GM23248 (cell line): ENCODE measurements at regions not wholly inside any gene's neighbourhood (a gene's known extent, or its start where the extent isn't known, plus 50 kb on each side); places are given as distances from the start of the nearest gene placed in this dataset.

Experiments used
- DNase-seq: peaks from one replicate; pipeline ENCODE4 v3.0.0-alpha.2; 2015
- H2AFZ ChIP-seq: fragments of 200-600 bp; sonication (generic); 2 replicates; pipeline ENCODE4 v1.6.1; 2016; ENCODE audit warnings: antibody characterized with exemption
- H3F3A ChIP-seq: fragments of 200-600 bp; sonication (generic); 2 replicates; pipeline ENCODE4 v1.6.1; 2016; ENCODE audit warnings: mild to moderate bottlenecking, antibody characterized with exemption, mixed run types; ENCODE audit not compliant: insufficient read depth
- H3K27ac ChIP-seq: fragments of 200-600 bp; sonication (generic); 2 replicates; pipeline ENCODE4 v1.5.1; 2016; ENCODE audit warnings: mild to moderate bottlenecking
- H3K27me3 ChIP-seq: fragments of 200-600 bp; sonication (generic); replicated peaks from 2 replicates; pipeline ENCODE4 v1.6.1; 2016; ENCODE audit warnings: mild to moderate bottlenecking; ENCODE audit not compliant: insufficient read depth
- H3K36me3 ChIP-seq: fragments of 200-600 bp; sonication (generic); 2 replicates; pipeline ENCODE4 v1.6.1; 2016; ENCODE audit warnings: low read depth, mild to moderate bottlenecking
- H3K4me1 ChIP-seq: fragments of 200-600 bp; sonication (generic); 2 replicates; pipeline ENCODE4 v1.6.1; 2016; ENCODE audit warnings: mild to moderate bottlenecking; ENCODE audit not compliant: insufficient read depth
- H3K4me2 ChIP-seq: fragments of 200-600 bp; sonication (generic); one replicate; pipeline ENCODE4 v1.6.1; 2016; ENCODE audit warnings: mild to moderate bottlenecking; ENCODE audit not compliant: unreplicated experiment
- H3K4me3 ChIP-seq: fragments of 200-600 bp; sonication (generic); 2 replicates; pipeline ENCODE4 v1.5.1; 2016; ENCODE audit warnings: mild to moderate bottlenecking
- H3K79me2 ChIP-seq: fragments of 200-600 bp; sonication (generic); 2 replicates; pipeline ENCODE4 v1.6.1; 2016; ENCODE audit warnings: mild to moderate bottlenecking; ENCODE audit not compliant: insufficient read depth
- H3K9ac ChIP-seq: fragments of 200-600 bp; sonication (generic); 2 replicates; pipeline ENCODE4 v1.6.1; 2016; ENCODE audit warnings: mild to moderate bottlenecking
- H3K9me2 ChIP-seq: fragments of 200-600 bp; sonication (generic); 2 replicates; pipeline ENCODE4 v1.6.1; 2016; ENCODE audit warnings: mixed run types, mild to moderate bottlenecking, moderate library complexity; ENCODE audit not compliant: insufficient read depth
- H3K9me3 ChIP-seq: fragments of 200-600 bp; sonication (generic); one replicate; pipeline ENCODE4 v1.6.1; 2017; ENCODE audit warnings: low read depth
- H4K20me1 ChIP-seq: fragments of 200-600 bp; sonication (generic); 2 replicates; pipeline ENCODE4 v1.6.0; 2016; ENCODE audit not compliant: insufficient read depth
- EZH2 ChIP-seq: fragments of 200-600 bp; sonication (generic); IDR thresholded peaks from 2 replicates; pipeline ENCODE4 v1.6.1; 2018; ENCODE audit warnings: antibody characterized with exemption, mild to moderate bottlenecking; ENCODE audit not compliant: insufficient read depth, poor library complexity, severe bottlenecking
- EZH2phosphoT487 ChIP-seq: fragments of 200-600 bp; sonication (generic); IDR thresholded peaks from 2 replicates; pipeline ENCODE4 v1.6.1; 2018; ENCODE audit warnings: antibody characterized with exemption, moderate library complexity, mild to moderate bottlenecking, low read depth; ENCODE audit not compliant: insufficient read depth
- WGBS, 2 experiments: methylation state at CpG; one replicate each; pipeline ENCODE4 v1.1.6; 2015 to 2017; ENCODE audit warnings: low lambda C conversion rate in 2 of 2, low coverage in 1 of 2; ENCODE audit errors: missing lambda C conversion rate in 2 of 2; 5-methylcytosine and 5-hydroxymethylcytosine counted together
- in situ Hi-C: fragments of 300-500 bp; cut with MboI; formaldehyde crosslinking; loops from 2 replicates; pipeline ENCODE4 v1.15.0; 2020

DNA sequence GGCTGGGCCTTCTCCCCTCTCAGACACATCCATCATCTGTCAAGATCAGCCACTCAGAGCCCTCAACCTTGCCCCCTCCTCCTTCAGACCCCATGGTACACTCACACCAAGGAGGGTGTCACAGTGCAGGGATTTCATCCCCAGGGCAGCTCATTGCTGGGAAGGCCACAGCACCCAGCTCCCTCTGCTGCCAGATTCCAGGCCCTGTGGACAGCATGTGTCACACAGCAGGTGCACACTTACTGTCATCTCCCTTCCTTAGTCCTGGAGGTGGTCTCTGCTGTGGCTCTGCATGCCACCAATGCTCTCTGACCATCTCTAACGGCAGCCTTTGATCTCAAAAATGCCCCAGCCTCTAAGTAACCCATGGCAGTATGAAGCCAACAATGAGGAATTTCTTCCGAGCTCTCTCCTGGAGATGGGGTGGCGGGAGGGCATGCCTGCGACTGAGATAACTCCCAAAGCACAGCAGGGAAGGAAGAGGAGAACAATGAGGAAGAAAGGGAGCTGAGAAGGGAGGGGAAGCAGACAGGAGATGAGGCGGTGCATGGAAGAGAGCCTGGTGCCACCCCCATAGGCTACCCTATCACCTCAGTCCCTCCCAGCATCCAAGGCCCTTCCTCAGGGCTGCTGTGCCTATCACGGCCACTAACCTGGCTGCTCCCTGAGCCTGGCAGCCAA is 101.0 kb downstream of the SINHCAF start:
- H3K9me2 ChIP-seq: no peaks in the 10 kb centered on the region
- no peaks in the 10 kb centered on the region for H3F3A ChIP-seq
- in situ Hi-C loops: no loop called here
- no peaks in the 10 kb centered on the region for H3K36me3 ChIP-seq
- no peak overlapping the region for H3K27ac ChIP-seq
- H3K27me3 ChIP-seq: no peaks in the 10 kb centered on the region
- H4K20me1 ChIP-seq: no peaks in the 10 kb centered on the region
- H3K4me3 ChIP-seq: no peak overlapping the region
- no peak for DNase-seq
- H3K9me3 ChIP-seq: no peaks in the 10 kb centered on the region
- H2AFZ ChIP-seq: no peak overlapping the region
- no peak overlapping the region for H3K4me2 ChIP-seq
- no peaks in the 10 kb centered on the region for H3K4me1 ChIP-seq
- no peak overlapping the region for H3K9ac ChIP-seq
- 40 to 52% methylated on average over 6 of the region's 6 CpGs for WGBS, 2 experiments
- TF ChIP-seq EZH2: no peak
- TF ChIP-seq EZH2phosphoT487: no peak
- no peaks in the 10 kb centered on the region for H3K79me2 ChIP-seq

DNA sequence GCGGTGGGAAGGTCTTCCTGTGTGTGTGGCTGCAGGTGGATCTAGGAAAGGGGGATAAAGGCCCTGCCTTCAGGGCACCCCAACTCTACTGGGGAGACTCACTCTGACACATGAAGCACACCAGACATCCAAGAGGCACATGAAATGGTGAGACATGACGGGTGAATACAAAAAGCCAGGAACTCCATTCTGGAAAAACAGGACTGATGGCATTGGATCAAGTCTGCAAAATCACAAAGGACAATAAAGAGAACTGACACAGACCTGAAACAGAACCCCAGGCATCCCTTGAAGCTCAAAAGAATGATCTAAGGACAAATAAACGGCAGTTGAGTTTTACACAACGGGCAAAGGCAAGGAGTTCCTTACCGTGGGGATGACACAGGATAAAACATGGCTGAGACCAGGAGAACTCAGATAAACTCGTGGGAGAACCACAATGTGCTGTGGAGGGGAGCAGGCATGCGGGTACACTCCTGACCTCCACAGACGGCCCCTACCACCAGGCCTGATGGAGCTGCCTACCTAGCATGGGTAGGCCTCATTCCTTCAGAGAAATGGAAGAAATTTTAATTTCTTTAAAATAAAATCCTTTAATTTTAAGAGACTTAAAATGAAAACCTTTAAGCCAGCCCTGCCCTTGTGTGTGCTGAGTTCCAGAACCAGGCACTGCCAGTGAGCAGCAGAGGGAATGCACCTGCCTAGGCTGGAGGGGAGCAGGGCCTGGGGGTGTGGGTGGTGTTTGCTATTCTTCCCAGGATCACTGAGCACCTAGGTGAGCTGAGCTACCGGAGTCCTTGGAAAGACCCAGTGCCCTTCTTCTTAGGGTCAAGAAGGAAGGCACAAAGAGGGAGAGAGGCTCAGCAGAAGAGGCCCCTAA is 100.1 kb downstream of the SINHCAF start:
- no peak for TF ChIP-seq EZH2
- TF ChIP-seq EZH2phosphoT487: no peak
- Histone ChIP-seq H3K4me3 (no peak overlapping the region), H3F3A (no peaks in the 10 kb centered on the region), H3K27me3 (peaks cover 5% of the 10 kb centered on the region), H3K9ac (no peak overlapping the region), H3K9me3 (no peaks in the 10 kb centered on the region), H3K9me2 (no peaks in the 10 kb centered on the region), H3K27ac (no peak overlapping the region), H3K4me2 (no peak overlapping the region), H4K20me1 (no peaks in the 10 kb centered on the region), H3K79me2 (no peaks in the 10 kb centered on the region), H3K36me3 (no peaks in the 10 kb centered on the region), H3K4me1 (no peaks in the 10 kb centered on the region), H2AFZ (no peak overlapping the region)
- in situ Hi-C loops: no loop called here
- WGBS, 2 experiments: 53 to 55% methylated on average over 9 of the region's 9 CpGs
- no peak for DNase-seq

DNA sequence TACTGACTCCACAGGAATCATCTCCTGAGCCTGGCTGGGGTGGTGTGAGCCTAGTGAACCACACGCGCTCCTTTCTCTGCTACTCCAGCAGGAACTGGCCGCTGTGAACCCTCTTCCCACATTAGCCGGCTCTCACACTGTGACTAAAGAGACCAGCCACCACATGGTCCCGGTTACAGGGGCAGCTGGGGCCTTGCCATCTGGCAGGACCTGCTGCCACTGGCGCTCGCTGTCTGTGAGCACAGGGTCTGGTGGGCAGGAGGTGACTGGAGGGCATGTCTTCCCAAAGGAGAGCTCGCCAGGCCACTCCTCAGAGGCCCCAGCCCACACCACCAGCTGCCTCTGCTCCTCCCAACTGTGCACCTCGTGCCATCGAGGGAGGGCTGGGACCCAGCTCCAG is 99.3 kb downstream of the SINHCAF start:
- Histone ChIP-seq H3K79me2 (no peaks in the 10 kb centered on the region), H3K27me3 (peaks cover 9% of the 10 kb centered on the region), H2AFZ (no peak overlapping the region), H3K4me2 (no peak overlapping the region), H3K36me3 (no peaks in the 10 kb centered on the region), H3K4me3 (no peak overlapping the region), H3K27ac (no peak overlapping the region), H3K9ac (no peak overlapping the region), H3K9me2 (no peaks in the 10 kb centered on the region), H4K20me1 (no peaks in the 10 kb centered on the region), H3F3A (no peaks in the 10 kb centered on the region), H3K9me3 (no peaks in the 10 kb centered on the region), H3K4me1 (no peaks in the 10 kb centered on the region)
- DNase-seq: no peak
- TF ChIP-seq EZH2phosphoT487 (no peak), EZH2 (no peak)
- in situ Hi-C loops: no loop called here
- WGBS, 2 experiments: 48 to 49% methylated on average over 10 of the region's 10 CpGs

DNA sequence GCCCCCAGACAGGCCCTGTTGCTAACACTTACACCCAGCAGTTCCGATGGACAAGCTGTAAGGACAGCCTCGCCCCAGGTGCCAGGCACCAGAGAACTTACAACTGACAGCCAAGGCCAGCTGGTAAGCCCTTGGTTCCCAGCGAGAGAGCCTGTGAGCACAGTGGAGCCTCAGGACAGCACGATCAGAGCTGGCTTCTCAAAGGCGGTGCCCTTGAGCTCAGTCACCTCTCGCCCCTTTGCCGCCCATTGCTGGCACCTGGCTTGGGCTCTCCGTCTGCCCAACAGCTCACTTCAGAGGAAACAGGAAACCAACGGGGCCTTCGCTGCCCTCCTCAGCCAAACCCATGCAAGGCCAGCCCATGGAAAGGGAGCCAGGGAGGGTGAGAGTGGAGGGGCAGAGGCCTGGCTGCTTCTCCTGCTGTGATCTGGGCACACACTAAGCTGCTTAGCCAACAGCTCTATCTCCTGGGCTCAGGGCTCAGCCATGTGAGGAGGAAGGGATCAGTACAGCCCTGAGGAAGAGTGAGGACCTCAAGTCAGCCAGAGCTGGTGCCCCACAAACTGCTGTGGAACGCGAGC is 98.5 kb downstream of the SINHCAF start:
- Histone ChIP-seq H3K27me3 (peaks cover 9% of the 10 kb centered on the region), H4K20me1 (no peaks in the 10 kb centered on the region), H3K9me3 (no peaks in the 10 kb centered on the region), H3K36me3 (no peaks in the 10 kb centered on the region), H3K27ac (no peak overlapping the region), H2AFZ (no peak overlapping the region), H3K9ac (no peak overlapping the region), H3K79me2 (no peaks in the 10 kb centered on the region), H3K4me2 (no peak overlapping the region), H3K4me1 (no peaks in the 10 kb centered on the region), H3K4me3 (no peak overlapping the region), H3F3A (no peaks in the 10 kb centered on the region), H3K9me2 (no peaks in the 10 kb centered on the region)
- WGBS, 2 experiments: 70 to 79% methylated on average over 11 to 12 of the region's 12 CpGs
- TF ChIP-seq EZH2phosphoT487 (no peak), EZH2 (no peak)
- DNase-seq: no peak
- in situ Hi-C loops: no loop called here
